ENCODE measurements at regions not wholly inside any gene's neighbourhood (a gene's known extent, or its start where the extent isn't known, plus 50 kb on each side); places are given as distances from the start of the nearest gene placed in this dataset.
A peak's percentile ranks its signal among the peaks of the same experiment; 100 is the strongest.

DNA sequence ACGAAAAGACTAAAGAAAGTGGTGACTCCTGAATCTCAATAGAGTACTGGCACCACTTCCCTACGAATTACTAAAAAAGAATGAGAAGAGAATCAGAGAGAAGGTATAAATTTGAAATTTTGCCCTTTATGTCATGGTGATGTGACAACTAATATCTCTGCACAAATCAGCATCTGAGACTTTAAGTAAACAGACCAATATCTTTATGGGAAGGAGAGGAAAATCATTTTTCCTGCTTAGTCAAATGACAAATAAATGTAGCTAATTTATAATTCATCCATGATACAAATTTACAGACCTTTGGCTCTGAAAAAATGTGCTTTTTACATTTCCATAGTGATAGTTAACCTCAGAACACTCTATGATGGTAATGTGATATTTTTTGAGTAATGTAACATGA is 424.8 kb upstream of the EPHA5 start:
- no peak for DNase-seq

DNA sequence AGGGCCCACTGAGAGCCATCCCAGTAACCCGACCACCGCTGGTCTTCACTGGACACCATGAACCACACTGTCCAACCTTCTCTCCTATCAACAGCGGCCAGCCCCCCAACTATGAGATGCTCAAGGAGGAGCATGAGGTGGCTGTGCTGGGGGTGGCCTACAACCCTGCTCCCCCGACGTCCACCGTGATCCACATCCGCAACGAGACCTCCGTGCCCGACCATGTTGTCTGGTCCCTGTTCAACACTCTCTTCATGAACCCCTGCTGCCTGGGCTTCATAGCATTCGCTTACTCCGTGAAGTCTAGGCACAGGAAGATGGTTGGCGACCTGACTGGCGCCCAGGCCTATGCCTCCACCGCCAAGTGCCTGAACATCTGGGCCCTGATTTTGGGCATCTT is 423.8 kb upstream of the EPHA5 start:
- DNase-seq: no peak

DNA sequence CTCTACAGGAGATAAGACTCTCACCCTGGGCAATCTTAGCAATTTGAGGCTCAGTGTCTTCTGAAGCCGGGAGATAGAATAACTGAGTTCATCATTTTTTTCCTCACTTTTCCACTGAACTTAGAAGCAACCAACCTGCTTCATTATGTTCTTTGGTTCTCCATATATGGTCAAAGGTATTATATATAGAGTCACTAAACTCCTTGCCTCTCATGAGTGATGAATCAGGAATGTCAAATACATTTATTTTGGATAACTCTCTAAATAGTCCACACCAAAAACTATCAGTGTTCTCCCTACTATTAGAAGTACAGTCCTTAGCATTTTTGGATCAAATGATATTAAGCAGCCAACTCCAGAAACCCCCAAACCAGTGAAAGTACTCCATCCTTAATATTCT is 421.5 kb upstream of the EPHA5 start:
- no peak for DNase-seq

DNA sequence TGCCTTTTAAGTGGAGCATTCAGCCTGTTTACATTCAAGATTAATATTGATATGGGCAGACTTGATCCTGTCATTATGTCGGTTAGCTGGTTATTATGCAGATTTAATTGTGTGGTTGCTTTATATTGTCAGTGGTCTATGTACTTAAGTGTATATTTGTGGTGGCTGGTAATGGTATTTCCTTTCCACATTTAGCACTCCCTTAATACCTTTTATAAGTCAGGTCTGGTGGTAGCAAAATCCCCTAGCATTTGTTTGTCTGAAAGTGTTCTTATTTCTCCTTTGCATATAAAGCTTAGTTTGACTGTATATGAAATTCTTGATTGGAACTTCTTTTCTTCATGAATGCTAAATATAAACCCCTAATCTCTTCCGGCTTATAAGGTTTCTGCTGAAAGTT is 403.7 kb upstream of the EPHA5 start:
- no peak for DNase-seq

DNA sequence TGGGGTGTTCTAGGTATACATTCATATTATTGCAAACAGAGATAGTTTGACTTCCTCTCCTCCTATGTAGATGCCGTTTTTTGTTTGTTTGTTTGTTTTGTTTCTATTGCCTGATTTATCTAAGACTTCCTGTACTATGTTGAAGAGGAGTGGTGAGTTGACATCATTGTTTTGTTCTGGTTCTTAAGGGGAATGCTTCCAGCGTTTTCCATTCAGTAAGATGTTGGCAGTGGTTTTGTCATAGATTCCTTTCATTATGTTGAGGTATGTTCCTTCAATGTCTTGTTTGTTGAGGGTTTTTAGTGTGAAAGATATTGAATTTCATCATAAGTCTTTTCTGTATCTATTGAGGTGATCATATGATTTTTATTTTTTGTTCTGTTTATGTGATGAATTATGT is 401.6 kb upstream of the EPHA5 start:
- DNase-seq: no peak

DNA sequence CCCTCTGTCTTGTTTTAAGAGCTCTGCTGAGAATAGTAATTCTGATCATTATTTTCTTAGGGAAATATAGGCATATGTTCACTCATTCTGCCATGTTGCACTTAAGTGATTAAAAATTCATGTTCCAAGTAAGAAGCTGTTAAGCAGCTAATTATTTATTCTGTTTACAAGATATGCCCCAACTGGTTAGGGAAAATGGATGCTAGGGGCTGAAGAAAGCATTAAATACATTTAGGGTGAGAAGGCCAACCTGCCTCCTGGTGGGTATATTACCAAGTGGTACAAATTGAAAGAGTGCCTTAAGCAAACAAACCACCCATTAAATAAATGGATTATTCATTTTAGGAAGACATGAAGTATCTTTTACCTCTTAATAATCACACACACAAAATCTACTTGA is 392.6 kb upstream of the EPHA5 start:
- peak; percentile 55 for DNase-seq

DNA sequence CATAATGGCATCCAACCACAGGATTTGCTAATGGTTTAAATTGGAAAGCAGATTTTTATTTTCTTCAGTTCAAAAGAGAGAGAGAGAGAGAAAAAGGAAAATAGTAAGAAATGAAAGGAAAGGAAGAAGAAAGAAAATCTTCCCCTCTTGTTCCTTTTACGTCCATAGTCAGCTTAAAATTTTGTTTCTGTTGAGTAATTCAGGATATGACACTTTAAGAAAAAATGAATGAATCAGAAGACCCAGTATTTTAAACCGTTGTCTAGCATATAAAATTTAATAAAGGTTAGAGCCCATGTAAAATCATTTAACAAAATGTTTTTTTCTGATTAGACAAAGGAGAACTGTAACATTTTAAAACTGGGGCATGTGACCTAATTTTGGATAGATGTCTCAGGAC is 391.8 kb upstream of the EPHA5 start:
- DNase-seq: no peak

DNA sequence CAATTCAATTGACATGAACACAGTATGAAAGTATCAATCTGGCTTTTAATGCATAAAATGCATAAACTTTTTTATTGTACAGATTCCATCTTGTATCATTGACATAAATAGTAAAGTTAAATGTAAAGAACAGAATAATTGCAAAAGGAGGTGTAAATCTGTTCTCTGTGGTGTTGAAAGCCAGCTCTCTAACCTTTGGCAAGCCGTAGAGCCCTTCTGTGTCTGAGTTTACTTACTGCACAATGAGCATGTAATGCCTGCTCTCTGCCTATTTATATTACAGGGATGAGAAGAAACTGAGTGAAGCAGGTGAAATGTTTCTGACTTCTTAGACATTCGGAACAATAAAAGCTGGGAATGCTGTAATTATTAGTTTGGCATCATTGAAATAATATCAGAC is 389.3 kb upstream of the EPHA5 start:
- DNase-seq: no peak

DNA sequence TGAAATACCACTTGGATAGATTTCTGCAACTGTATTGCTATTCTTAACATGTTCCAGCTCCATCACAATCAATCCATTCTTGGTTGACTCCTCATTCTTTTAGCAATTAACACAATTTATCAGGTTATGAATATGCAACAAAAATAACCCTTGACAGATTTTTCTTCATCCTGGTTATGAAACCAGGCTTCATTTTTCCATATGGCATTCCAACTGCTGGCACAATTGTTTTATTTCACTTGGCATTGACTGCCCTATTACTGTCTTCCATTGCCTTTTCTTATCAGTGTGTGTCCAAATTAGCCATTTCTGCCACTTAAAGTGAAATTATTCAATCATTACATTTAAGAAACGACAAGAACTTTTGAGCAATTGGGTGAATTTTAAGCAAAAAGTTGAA is 388.8 kb upstream of the EPHA5 start:
- DNase-seq: no peak

DNA sequence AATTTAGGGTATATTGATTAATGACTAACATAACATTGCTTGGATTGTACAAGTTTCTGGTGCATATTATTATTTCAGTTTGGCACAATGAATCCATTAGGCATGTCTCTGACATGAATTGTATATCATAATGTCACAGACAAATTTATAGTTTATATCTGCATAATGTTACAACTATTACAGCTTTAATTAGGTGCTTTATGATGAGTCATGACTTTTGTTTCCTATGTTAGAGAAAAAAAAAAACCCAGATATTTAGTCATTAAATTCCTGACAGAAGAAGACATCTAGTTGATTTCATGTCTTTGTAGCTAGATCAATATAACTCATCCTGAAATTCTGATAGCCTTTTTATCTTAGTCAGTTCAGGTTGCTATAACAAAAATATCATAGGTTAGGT is 385.7 kb upstream of the EPHA5 start:
- no peak for DNase-seq

DNA sequence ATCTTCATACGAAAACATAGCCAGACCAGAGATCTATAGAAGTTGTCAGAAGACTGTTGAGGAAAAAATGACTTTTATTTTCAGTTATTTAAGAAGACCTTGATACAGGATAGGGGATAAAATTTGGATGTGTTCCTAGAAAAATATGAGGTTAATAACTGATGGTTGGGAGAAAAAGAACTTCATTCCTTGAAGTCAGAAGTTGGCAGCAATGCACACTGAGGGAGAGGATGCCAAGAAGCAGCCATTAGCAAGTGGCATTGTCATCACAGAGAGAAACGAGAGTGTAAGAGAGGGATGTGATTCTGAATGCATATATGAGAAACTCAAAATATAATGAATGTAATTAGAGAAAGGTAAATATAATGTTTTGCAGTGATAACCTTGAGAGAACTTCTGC is 382.1 kb upstream of the EPHA5 start:
- peak; percentile 39 for DNase-seq

DNA sequence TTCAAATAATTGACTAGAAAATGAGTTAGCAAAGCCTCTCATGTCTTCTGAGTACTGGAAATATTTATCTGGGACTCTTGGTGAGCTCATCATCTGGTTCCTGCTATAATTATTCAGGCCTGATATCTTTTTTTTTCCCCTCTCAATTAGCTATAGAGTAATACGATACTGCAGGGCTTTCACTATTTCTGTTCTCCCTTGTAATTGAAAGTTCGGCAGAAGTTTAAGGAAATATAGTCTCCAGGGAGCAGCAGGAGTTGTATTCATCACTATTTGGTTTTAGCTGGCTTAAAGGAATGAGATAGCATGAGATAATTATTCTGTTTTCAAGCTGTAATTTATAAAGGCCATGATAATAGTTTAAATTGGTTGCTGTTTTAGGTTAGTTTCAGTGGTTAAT is 378.6 kb upstream of the EPHA5 start:
- DNase-seq: peak; percentile 14

DNA sequence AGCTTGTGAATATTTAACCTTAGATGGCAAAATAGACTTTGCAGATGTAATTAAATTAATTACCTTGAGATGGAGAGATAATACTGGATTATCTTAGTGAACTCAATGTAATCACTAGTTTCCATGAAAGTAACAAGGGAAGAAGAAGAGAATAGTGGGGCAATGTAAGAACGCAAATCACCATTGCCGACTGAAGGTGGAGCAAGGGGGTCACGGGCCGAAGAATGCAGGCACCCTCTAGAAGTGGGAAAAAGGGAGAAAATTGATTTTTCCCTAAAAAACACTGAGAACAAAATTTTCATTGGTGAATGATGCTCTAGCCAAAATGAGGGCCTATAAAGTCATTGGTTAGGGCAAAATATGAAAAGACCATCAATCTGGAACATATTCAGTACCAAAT is 375.6 kb upstream of the EPHA5 start:
- no peak for DNase-seq

DNA sequence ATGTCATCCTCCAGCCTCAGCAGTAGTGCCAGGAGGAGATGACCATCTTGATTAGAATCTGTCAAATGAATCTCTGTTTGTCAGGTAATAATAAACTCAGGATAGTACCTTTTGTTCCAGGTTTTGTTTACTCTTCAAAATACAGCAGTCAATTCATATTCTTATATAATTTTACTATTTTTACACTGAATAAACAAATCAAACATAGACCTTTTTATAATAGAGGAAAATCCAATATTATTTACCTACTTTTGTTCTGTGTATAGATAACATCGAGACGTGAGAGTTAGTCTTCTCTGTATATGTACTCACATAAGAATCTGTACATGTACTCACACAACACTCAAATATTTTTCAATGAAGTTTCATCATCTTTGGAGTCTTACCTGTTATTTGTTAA is 365.4 kb upstream of the EPHA5 start:
- DNase-seq: no peak

DNA sequence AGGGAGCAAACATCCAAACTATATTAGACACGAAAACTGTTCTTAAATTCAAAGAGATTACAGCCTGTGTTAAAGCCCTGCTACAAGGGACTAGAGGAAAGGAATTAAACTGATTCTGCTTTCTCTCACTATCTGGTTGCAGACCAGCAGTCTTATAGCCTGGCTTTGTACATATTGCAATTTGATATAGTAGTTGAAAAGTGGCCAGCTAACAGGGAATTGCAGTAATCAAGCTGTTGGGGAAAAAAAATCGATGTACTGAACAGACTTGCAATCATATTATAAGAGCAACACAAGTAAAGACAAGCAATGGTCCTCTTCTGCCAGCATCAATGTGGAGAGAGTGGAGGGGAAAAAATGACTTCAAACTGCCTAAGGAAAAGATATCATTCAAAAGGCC is 364.4 kb upstream of the EPHA5 start:
- DNase-seq: peak; percentile 55

DNA sequence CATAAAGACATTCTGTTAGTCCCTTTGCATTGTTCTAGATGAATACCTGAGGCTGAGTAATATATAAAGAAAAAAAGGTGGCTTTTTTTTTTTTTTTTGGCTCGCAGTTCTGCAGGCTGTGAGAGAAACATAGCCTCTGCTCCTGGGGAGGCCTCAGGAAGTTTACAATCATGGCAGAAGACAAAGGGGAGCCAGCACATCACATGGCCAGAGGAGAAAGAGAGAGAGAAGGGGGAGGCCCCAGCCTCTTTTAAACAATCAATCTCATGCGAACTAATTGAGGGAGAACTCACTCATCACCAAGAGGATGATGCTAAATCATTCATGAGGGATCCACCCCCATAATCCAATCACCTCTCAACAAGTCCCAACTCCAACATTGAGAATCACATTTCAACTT is 364.0 kb upstream of the EPHA5 start:
- no peak for DNase-seq

DNA sequence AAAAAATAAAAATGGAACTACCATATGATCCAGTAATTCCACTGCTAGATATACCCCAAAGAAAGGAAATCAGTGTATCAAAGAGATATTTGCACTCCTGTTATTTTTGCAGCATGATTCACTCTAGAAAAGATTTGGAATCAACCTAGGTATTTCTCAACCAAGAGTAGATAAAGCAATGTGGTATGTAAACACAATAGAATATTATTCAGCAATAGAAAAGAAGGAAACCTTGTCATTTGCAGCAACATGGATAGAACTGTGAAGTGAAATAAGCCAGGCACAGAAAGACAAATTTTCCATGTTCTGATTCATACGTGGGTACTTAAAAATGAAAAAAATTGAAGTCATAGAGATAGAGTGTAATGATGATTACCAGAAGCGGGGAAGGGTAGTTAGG is 362.3 kb upstream of the EPHA5 start:
- DNase-seq: no peak

DNA sequence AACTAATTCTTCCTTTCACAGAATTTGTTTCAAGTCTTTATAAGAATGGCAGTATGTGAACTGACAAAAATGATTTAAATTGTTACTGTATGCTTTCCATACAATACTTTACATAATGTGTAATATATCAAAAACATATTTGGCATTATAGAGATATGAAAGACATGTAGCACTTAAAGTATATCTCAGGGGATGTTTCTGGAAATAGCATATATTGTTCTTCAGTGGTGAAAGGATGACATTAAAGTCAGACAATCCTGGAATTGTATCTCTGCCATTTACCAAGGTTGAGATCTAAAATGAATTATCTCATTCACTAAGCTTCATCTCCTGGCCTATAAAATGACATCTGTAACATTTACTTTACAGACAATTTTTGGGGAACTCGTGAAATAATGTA is 358.4 kb upstream of the EPHA5 start:
- no peak for DNase-seq

DNA sequence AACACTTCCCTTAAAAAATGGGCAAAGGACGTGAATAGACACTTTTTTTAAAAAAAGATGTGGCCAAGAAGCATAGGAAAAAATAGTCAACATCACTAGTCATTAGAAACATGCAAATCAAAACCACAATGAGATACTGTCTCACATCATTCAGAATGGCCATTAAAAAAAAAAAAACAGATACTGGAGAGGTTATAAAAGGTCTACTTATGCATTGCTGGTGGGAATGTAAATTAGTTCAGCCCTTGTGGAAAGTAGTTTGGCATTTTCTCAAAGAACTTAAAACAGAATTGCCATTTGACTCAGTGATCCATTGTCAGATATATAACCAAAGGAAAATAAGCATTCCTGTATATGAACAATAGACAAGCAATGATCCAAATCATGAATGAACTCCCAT is 352.8 kb upstream of the EPHA5 start:
- no peak for DNase-seq

DNA sequence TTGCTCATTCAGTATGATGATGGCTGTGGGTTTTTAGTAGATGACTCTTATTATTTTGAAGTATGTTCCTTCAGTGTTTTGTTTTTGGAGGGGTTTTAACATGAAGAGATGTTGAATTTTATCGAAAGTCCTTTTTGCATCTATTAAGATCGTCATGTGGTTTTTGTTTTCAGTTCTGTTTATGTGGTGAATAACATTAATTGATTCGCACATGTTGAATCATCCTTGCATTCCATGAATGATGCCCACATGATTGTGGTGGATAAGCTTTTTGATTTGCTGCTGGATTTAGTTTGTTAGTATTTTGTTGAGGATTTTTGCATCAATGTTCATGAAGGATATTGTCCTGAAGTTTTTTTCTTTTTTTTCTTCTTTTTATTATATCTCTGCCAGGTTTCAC is 347.4 kb upstream of the EPHA5 start:
- no peak for DNase-seq

DNA sequence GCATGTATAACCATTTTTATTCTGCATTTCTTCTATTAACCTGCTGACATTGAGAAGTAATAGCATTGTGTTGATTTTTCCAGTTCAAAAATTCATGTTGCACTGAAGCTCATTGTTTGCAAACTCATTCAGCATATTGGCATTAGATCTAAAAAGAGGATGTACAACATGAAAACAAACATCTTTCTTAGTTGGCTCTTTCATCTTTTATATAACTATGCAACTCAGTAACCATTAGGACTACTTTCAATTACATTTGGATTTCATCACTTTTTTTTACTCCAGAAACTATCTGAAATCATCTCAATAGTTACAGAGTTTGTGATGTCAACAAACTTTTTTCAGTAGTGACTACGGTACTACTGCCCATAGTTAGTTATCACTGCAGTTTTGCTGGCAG is 346.0 kb upstream of the EPHA5 start:
- no peak for DNase-seq

DNA sequence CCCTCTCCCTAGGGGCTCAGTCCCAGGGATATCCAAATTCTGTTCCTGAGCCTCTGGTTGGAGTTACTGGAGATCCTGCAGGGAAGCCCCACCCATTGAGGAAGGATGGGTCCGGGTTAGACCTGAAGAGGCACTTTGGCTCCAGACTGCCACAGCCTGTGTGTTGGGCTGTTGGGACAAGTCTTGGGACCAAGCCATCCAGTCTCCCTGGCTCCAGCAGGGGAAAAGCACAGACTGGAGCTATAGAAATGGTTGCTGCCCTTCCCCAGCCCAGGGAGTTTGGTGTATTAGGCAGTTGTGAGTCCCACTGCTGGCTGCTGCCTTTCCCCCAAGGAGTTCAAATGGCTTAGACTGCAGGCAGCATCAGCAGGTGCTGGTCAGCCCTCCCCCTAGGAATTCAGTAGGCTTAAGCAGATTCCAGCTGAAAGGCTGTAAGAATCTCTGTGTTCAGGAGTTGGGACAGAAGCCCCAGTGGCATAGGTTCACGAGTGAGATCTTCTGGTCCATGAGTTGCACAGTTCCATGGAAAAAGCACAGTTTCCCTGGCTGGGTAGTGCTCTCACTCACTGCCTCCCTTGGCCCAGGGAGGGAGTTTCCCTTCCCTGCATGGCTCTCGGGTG is 344.0 kb upstream of the EPHA5 start:
- DNase-seq: no peak

DNA sequence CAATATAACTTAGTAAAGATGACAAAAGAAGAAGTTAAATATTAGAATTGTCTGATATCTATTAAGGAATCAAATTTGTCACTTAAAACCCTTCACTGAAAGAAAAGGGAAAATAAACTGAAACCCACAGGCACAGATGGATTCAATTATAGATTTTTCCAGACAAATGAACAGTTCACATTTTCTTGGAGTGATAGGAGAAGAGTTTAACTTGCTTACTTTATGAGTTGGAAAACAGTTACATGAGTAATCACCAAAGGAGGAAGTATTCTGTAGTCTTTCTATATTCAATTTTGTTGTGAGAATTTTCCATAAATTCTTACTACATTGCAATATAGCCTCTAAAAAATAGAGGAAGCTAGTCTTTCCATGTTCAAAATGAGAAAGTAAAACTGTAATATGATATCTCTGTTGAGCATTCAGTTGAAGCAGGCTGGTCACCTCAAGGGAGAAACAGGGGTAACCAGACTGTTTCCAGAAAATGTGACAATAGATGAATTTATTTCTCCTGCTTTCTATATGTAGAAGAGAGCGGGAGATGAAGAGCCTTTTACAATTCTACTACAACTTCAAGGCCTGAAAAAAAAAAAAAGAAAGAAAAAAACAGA is 330.3 kb upstream of the EPHA5 start:
- DNase-seq: peak; percentile 11

DNA sequence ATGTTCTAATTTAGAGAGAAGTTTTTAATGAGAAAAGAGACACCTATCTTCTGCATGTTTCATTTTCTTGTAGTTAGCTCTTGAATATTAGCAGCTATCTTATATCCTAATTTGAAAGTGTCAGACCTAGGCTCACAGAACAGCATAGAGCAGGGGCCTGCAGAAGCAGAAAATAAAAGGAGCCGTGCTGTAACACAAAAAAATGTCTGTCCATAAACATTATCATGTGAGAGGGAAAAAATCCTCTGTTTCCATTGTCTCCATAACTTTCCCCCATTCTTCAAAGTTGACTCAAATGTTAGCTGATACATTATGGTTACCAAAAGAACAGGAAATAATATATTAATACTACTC is 329.2 kb upstream of the EPHA5 start:
- DNase-seq: peak; percentile 34

DNA sequence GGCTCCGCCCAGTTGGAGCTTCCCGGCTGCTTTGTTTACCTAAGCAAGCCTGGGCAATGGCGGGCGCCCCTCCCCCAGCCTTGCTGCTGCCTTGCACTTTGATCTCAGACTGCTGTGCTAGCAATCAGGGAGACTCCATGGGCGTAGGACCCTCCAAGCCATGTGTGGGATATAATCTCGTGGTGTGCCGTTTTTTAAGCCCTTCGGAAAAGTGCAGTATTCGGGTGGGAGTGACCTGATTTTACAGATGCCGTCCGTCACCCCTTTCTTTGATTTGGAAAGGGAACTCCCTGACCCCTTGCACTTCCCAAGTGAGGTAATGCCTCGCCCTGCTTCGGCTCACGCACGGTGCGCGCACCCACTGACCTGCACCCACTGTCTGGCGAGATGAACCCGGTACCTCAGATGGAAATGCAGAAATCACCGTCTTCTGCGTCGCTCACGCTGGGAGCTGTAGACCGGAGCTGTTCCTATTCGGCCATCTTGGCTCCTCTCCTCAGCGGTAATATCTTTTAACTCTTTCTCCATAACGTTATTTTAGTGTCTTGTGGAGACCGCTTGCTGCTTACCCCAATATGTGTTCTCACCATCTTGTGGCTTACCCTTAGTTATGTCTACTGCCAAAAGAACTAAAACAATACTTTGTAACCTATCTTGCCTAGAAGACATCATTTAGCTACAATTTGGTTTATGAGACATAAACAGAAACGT is 328.7 kb upstream of the EPHA5 start:
- peak; percentile 50 for DNase-seq
